ENCODE measurements at regions not wholly inside any gene's neighbourhood (a gene's known extent, or its start where the extent isn't known, plus 50 kb on each side); places are given as distances from the start of the nearest gene placed in this dataset.

DNA sequence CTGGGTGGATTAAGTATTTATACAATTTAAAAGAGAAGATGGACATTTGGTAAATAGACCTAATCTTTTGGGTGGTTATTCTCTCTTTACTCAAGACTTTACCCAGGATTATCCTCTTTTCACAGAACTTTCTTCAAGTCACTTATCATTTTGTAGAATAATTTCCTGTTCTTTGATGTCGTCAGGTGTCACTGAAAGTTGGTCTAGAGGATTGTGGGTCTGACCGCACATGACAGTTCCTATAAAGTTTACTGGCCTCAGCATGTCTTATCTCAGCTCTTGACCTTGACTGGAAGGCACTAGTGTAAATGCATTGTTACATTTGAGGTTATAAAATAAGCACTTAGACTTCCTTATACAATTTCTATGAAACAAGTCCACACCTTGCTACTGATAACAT lies 139.9 kb upstream of the SLC4A4 start:
- Histone ChIP-seq H3K36me3 (ENCODE audit: control insufficient read depth in 2 of 2, insufficient read depth in 2 of 2, low read length in 1 of 2) (no peaks in the 10 kb centered on the region), H4K20me1 (ENCODE audit: control insufficient read depth, insufficient read depth) (no peaks in the 10 kb centered on the region), H3K27me3 (replicated peaks in 1 of 2; ENCODE audit: control insufficient read depth in 2 of 2, insufficient read depth in 2 of 2, low read length in 1 of 2) (no peaks in the 10 kb centered on the region), H3K79me2 (ENCODE audit: control insufficient read depth, insufficient read depth, low read length) (no peaks in the 10 kb centered on the region), H3K4me3 (no peak overlapping the region), H3K4me2 (ENCODE audit: control insufficient read depth, insufficient read depth) (no peak overlapping the region), H3K9ac (ENCODE audit: control insufficient read depth, insufficient read depth, low read length) (no peak overlapping the region), H3K4me1 (ENCODE audit: control insufficient read depth, insufficient read depth, low read length) (no peaks in the 10 kb centered on the region), H2AFZ (ENCODE audit: control insufficient read depth, low read depth, low read length) (no peak overlapping the region), H3K9me3 (replicated peaks; ENCODE audit: control insufficient read depth, insufficient read depth, low read length) (no peaks in the 10 kb centered on the region), H3K27ac (ENCODE audit: control insufficient read depth, insufficient read depth) (no peak overlapping the region)
- ChIA-PET SMC1A (ENCODE audit: uncharacterized antibody, unreplicated experiment) (no interaction called here), CTCF (no interaction called here), POLR2A (no interaction called here), RAD21 (ENCODE audit: unreplicated experiment) (no interaction called here)
- FAIRE-seq (no peak), DNase-seq (ENCODE audit: low read depth, low spot score) (no peak), ATAC-seq (no peak)
- no peak for TF ChIP-seq KLF5 (IDR thresholded peaks at IDR 0.05; ENCODE audit: partially characterized antibody)
- no peak for TF ChIP-seq MTA2 (IDR thresholded peaks at IDR 0.05; ENCODE audit: low read depth)
- TF ChIP-seq ZBTB40 (IDR thresholded peaks at IDR 0.05; ENCODE audit: borderline replicate concordance), result no peak
- no peak for TF ChIP-seq ASH2L (IDR thresholded peaks at IDR 0.05; ENCODE audit: borderline replicate concordance, low read depth)
- TF ChIP-seq SUZ12 (IDR thresholded peaks at IDR 0.05; ENCODE audit: unreplicated experiment), result no peak
- TF ChIP-seq EP300 (IDR thresholded peaks at IDR 0.05; ENCODE audit: borderline replicate concordance in 1 of 2, control insufficient read depth in 1 of 2, low read depth in 2 of 2, low read length in 2 of 2), result no peak
- no peak for TF ChIP-seq POLR2AphosphoS2 (IDR thresholded peaks at IDR 0.05; ENCODE audit: low read depth, low read length)
- no peak for TF ChIP-seq TCF3 (IDR thresholded peaks at IDR 0.05; ENCODE audit: borderline replicate concordance, insufficient read depth, low read depth, low read length)
- WGBS (ENCODE audit: insufficient coverage, insufficient replicate concordance, low lambda C conversion rate, missing lambda C conversion rate), result 66% methylated on average over 2 of the region's 2 CpGs
- BruUV-seq (replicated peaks), result no TSS peak
- in situ Hi-C loops (cut with MboI) (no loop called here), intact Hi-C loops (cut with micrococcal nuclease; ENCODE audit: unreplicated experiment) (no loop called here)
